Kidney epithelial cell (primary cell): ENCODE measurements at regions not wholly inside any gene's neighbourhood (a gene's known extent, or its start where the extent isn't known, plus 50 kb on each side); places are given as distances from the start of the nearest gene placed in this dataset.
A peak's percentile ranks its signal among the peaks of the same experiment; 100 is the strongest.

ENCODE experiments used
- DNase-seq: peaks from one replicate; pipeline ENCODE4 v3.0.0-alpha.2; 2010; ENCODE audit warnings: low read depth
- H3K27me3 ChIP-seq: 2 replicates; pipeline ENCODE4 v1.6.0; 2011; ENCODE audit warnings: low read length; ENCODE audit not compliant: control insufficient read depth, insufficient read depth
- H3K36me3 ChIP-seq: 2 replicates; pipeline ENCODE4 v1.5.1; 2011; ENCODE audit warnings: low read length; ENCODE audit not compliant: control insufficient read depth, insufficient read depth
- H3K4me3 ChIP-seq: 2 replicates; pipeline ENCODE4 v1.5.1; 2011; ENCODE audit warnings: low read depth, mild to moderate bottlenecking, control low read depth, low read length
- TF ChIP-seq, protein P1 (sequence below): IDR thresholded peaks from 2 replicates; pipeline ENCODE4 v1.5.1; 2011; ENCODE audit warnings: mild to moderate bottlenecking, moderate library complexity, low read length, control low read depth, inconsistent platforms; ENCODE audit not compliant: insufficient read depth, poor library complexity, severe bottlenecking

- Histone ChIP-seq H3K27me3 (no peaks in the 10 kb centered on the region), H3K36me3 (no peaks in the 10 kb centered on the region), H3K4me3 (no peak overlapping the region)
- TF ChIP-seq, protein P1, sequence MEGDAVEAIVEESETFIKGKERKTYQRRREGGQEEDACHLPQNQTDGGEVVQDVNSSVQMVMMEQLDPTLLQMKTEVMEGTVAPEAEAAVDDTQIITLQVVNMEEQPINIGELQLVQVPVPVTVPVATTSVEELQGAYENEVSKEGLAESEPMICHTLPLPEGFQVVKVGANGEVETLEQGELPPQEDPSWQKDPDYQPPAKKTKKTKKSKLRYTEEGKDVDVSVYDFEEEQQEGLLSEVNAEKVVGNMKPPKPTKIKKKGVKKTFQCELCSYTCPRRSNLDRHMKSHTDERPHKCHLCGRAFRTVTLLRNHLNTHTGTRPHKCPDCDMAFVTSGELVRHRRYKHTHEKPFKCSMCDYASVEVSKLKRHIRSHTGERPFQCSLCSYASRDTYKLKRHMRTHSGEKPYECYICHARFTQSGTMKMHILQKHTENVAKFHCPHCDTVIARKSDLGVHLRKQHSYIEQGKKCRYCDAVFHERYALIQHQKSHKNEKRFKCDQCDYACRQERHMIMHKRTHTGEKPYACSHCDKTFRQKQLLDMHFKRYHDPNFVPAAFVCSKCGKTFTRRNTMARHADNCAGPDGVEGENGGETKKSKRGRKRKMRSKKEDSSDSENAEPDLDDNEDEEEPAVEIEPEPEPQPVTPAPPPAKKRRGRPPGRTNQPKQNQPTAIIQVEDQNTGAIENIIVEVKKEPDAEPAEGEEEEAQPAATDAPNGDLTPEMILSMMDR = no peak
- no peak for DNase-seq
These were observed 484.8 kb downstream of the PTPRC start for GRCh38 chr1:199123615-199124014.

DNA sequence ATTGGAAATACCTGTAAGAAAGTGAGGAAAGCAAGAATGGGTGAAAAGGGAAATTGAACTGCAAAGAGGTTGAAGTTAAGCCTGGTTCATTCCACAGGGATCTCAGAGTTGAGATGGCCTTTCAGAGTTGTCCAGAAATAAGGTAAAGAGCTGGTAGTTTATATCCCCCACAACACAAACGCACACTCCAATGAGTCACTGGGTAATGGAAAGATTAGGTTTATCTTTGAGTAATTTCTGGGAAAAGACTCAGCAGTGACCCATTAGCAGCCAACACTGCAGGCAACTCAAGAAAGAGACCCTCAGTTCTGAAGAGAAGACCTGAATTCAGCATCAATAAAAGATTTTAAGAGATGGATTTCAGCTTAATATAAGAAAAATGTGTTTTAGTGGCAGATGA is 485.5 kb downstream of the PTPRC start:
- TF ChIP-seq, protein P1 = no peak
- Histone ChIP-seq H3K36me3 (no peaks in the 10 kb centered on the region), H3K4me3 (no peak overlapping the region), H3K27me3 (no peaks in the 10 kb centered on the region)
- no peak for DNase-seq

GRCh38 chr1:199129247-199129646 is 490.4 kb downstream of the PTPRC start:
- TF ChIP-seq, protein P1 = no peak
- H3K4me3 ChIP-seq = no peak overlapping the region
- no peaks in the 10 kb centered on the region for H3K27me3 ChIP-seq
- no peaks in the 10 kb centered on the region for H3K36me3 ChIP-seq
- DNase-seq = peak; percentile 35

DNA sequence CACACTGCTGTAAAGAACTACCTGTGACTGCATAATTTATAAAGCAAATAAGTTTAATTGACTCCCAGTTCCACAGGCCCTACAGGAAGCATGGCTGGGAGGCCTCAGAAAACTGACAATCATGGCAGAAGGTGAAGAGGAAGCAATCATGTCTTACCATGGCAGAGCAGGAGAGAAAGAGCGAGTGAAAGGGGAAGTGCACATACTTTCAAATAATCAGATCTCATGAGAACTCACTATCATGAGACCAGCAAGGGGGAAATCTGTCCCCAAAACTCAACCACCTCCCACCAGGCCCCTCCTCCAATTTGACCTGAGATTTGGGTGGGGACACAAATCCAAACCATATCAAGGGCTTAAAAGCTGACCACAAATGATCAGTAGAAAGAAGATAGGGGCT is 493.2 kb downstream of the PTPRC start:
- no peak for DNase-seq
- no peaks in the 10 kb centered on the region for H3K27me3 ChIP-seq
- H3K36me3 ChIP-seq = no peaks in the 10 kb centered on the region
- H3K4me3 ChIP-seq = no peak overlapping the region
- TF ChIP-seq, protein P1 = no peak

DNA sequence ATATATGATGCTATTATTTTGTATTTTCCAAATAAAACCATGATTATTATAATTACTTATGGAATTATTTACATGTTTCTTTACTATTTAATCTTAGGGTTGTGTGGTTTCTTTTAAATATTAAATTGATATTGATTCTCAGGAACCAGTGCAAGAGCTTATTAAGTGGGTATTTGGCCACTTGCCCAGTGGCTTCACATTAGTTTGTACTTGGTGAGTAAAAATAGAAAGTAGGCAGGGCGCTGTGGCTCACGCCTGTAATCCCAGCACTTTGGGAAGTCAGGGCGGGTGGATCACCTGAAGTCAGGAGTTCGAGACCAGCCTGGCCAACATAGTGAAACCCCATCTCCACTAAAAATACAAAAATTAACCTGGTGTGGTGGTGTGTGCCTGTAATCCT is 497.1 kb downstream of the PTPRC start:
- DNase-seq = no peak
- Histone ChIP-seq H3K36me3 (no peaks in the 10 kb centered on the region), H3K4me3 (no peak overlapping the region), H3K27me3 (no peaks in the 10 kb centered on the region)
- TF ChIP-seq, protein P1 = no peak

GRCh38 chr1:199138061-199138460 is 499.2 kb downstream of the PTPRC start:
- TF ChIP-seq, protein P1 = no peak
- H3K27me3 ChIP-seq = no peaks in the 10 kb centered on the region
- no peaks in the 10 kb centered on the region for H3K36me3 ChIP-seq
- no peak for DNase-seq
- no peak overlapping the region for H3K4me3 ChIP-seq
